ENCODE measurements at regions not wholly inside any gene's neighbourhood (a gene's known extent, or its start where the extent isn't known, plus 50 kb on each side); places are given as distances from the start of the nearest gene placed in this dataset.

- DNase-seq, result no peak
- Histone ChIP-seq H3K9me3 (ENCODE audit: severe bottlenecking) (no peaks in the 10 kb centered on the region), H3K27ac (no peak overlapping the region), H3K4me3 (ENCODE audit: low read depth, low read length) (no peak overlapping the region), H3K27me3 (ENCODE audit: insufficient read depth, low read depth, severe bottlenecking) (no peaks in the 10 kb centered on the region), H3K36me3 (no peaks in the 10 kb centered on the region)
- no peak for TF ChIP-seq CTCF (IDR thresholded peaks at IDR 0.05; ENCODE audit: low read depth, low read length)
These were observed 122.0 kb downstream of the CARTPT start for GRCh38 chr5:71841107-71841506.

GRCh38 chr5:71843111-71843510, 124.0 kb downstream of the CARTPT start:
- Histone ChIP-seq H3K9me3 (ENCODE audit: severe bottlenecking) (no peaks in the 10 kb centered on the region), H3K27me3 (ENCODE audit: insufficient read depth, low read depth, severe bottlenecking) (no peaks in the 10 kb centered on the region), H3K27ac (no peak overlapping the region), H3K36me3 (no peaks in the 10 kb centered on the region), H3K4me3 (ENCODE audit: low read depth, low read length) (no peak overlapping the region)
- DNase-seq, result no peak
- no peak for TF ChIP-seq CTCF (IDR thresholded peaks at IDR 0.05; ENCODE audit: low read depth, low read length)

- no peak for DNase-seq
- TF ChIP-seq CTCF (IDR thresholded peaks at IDR 0.05; ENCODE audit: low read depth, low read length), result no peak
- H3K27ac ChIP-seq, result no peak overlapping the region
- no peaks in the 10 kb centered on the region for H3K27me3 ChIP-seq (ENCODE audit: insufficient read depth, low read depth, severe bottlenecking)
- H3K36me3 ChIP-seq, result no peaks in the 10 kb centered on the region
- peaks cover 2% of the 10 kb centered on the region for H3K9me3 ChIP-seq (ENCODE audit: severe bottlenecking)
- H3K4me3 ChIP-seq (ENCODE audit: low read depth, low read length), result no peak overlapping the region
These were observed 125.8 kb downstream of the CARTPT start for GRCh38 chr5:71844862-71845261.

DNA sequence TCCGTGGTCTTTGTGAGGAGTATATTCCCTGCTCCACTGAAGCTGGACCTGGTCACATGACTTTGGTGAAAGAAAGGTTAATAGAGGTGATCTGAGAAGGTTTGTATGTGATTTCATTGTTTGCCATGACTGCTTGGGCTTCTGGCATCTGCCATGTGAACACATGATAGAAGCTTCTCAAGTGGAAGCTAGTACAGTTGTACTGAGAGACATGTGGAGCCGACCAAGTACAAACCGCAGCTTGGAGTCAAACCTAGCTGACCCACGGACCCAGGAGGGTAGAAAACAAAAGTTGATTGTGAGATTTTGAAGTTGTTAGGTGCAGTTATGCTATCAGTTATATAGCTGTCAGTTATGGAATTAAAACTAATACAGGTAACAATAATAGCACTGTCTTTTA, 140.4 kb downstream of the CARTPT start:
- H3K9me3 ChIP-seq (ENCODE audit: severe bottlenecking), result peaks cover 15% of the 10 kb centered on the region
- no peak for DNase-seq
- TF ChIP-seq CTCF (IDR thresholded peaks at IDR 0.05; ENCODE audit: low read depth, low read length), result no peak
- H3K36me3 ChIP-seq, result no peaks in the 10 kb centered on the region
- H3K27ac ChIP-seq, result no peak overlapping the region
- H3K4me3 ChIP-seq (ENCODE audit: low read depth, low read length), result no peak overlapping the region
- H3K27me3 ChIP-seq (ENCODE audit: insufficient read depth, low read depth, severe bottlenecking), result no peaks in the 10 kb centered on the region

DNA sequence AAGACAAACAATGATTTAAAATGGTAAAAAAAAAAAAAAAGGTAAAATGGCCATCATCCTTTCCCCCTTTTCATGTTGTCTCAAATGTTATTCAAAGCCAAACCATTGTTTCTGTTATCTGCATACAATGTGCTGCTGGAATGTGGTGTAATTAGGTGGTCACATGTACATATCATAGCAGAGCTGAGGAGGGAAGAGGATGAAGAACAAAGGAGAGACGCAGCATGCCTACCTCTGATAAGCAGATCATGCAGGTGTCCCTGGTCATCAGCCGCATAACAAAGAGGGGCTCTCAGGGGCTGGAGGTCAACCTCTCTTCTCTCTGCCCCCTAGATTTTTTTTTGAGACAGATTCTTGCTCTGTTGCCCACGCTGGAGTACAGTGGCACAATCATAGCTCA, 141.0 kb downstream of the CARTPT start:
- Histone ChIP-seq H3K9me3 (ENCODE audit: severe bottlenecking) (peaks cover 13% of the 10 kb centered on the region), H3K4me3 (ENCODE audit: low read depth, low read length) (no peak overlapping the region), H3K27me3 (ENCODE audit: insufficient read depth, low read depth, severe bottlenecking) (no peaks in the 10 kb centered on the region), H3K36me3 (no peaks in the 10 kb centered on the region), H3K27ac (no peak overlapping the region)
- no peak for TF ChIP-seq CTCF (IDR thresholded peaks at IDR 0.05; ENCODE audit: low read depth, low read length)
- no peak for DNase-seq

DNA sequence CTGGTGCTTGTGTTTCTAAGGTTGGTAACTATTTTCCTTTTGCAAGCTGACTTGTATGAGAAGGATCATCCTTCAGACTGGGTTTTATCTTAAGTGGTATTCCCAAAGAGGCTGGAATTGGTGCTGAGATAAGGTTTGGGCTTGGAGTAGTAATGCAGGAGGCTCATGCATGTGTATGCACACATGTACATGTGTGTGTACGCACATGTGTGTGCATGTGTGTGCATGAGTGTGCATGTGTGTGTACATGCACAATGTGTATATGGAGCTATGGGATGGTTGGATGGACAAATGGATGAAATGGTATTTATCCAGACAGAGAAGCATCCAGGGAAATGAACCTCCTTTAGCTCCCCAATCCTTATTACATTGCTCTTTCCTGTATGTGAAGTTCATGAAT, 142.6 kb downstream of the CARTPT start:
- Histone ChIP-seq H3K27ac (no peak overlapping the region), H3K4me3 (ENCODE audit: low read depth, low read length) (no peak overlapping the region), H3K36me3 (no peaks in the 10 kb centered on the region), H3K27me3 (ENCODE audit: insufficient read depth, low read depth, severe bottlenecking) (no peaks in the 10 kb centered on the region), H3K9me3 (ENCODE audit: severe bottlenecking) (peaks cover 13% of the 10 kb centered on the region)
- no peak for TF ChIP-seq CTCF (IDR thresholded peaks at IDR 0.05; ENCODE audit: low read depth, low read length)
- DNase-seq, result no peak

All from WERI-Rb-1 (cell line).